ENCODE measurements at regions not wholly inside any gene's neighbourhood (a gene's known extent, or its start where the extent isn't known, plus 50 kb on each side); places are given as distances from the start of the nearest gene placed in this dataset.

- TF ChIP-seq, protein P1, sequence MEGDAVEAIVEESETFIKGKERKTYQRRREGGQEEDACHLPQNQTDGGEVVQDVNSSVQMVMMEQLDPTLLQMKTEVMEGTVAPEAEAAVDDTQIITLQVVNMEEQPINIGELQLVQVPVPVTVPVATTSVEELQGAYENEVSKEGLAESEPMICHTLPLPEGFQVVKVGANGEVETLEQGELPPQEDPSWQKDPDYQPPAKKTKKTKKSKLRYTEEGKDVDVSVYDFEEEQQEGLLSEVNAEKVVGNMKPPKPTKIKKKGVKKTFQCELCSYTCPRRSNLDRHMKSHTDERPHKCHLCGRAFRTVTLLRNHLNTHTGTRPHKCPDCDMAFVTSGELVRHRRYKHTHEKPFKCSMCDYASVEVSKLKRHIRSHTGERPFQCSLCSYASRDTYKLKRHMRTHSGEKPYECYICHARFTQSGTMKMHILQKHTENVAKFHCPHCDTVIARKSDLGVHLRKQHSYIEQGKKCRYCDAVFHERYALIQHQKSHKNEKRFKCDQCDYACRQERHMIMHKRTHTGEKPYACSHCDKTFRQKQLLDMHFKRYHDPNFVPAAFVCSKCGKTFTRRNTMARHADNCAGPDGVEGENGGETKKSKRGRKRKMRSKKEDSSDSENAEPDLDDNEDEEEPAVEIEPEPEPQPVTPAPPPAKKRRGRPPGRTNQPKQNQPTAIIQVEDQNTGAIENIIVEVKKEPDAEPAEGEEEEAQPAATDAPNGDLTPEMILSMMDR (IDR thresholded peaks at IDR 0.05; ENCODE audit: control extremely low read depth, extremely low read depth, low read depth, missing control alignments) = no peak
- ChIA-PET CTCF (interaction anchor here (1.0 kb wide), 1 partner anchor 57 kb away, joined by 3 read pairs; no protein-coding TSS in a partner anchor), POLR2A (no interaction called here)
- DNase-seq (ENCODE audit: extremely low spot score) = no peak
These were observed 384.5 kb upstream of the ARID1B start for GRCh38 chr6:156392648-156393047.

DNA sequence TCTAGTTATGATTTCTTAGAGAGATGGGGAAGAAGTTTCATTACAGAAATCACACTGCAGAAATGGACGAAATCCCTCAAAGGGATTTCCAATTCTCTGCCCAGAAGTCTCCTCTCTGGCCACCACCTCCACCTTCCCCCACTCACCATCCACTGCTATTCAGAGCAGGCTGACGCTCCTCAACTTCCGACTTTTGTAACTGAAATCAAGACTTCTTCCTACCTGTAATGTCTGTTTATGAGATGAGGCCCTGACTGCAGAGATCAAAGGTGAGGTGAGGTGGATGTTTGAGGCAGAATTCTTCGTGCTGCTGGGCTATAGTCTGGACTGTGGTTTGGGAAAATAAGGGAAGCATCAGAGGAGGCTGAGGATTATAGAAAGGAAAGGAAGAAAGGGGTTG, 385.2 kb upstream of the ARID1B start:
- ChIA-PET CTCF (interaction anchor here (1.0 kb wide), 1 partner anchor 56 kb away, joined by 3 read pairs; no protein-coding TSS in a partner anchor), POLR2A (no interaction called here)
- TF ChIP-seq, protein P1 (IDR thresholded peaks at IDR 0.05; ENCODE audit: control extremely low read depth, extremely low read depth, low read depth, missing control alignments) = no peak
- DNase-seq (ENCODE audit: extremely low spot score) = no peak

GRCh38 chr6:156391061-156391672, 386.0 kb upstream of the ARID1B start:
- TF ChIP-seq, protein P1 (IDR thresholded peaks at IDR 0.05; ENCODE audit: control extremely low read depth, extremely low read depth, low read depth, missing control alignments) = no peak
- ChIA-PET POLR2A (no interaction called here), CTCF (no interaction called here)
- DNase-seq (ENCODE audit: extremely low spot score) = no peak

- ChIA-PET POLR2A (no interaction called here), CTCF (interaction anchor here (1.0 kb wide), 1 partner anchor 14 kb away, joined by 3 read pairs; no protein-coding TSS in a partner anchor)
- no peak for DNase-seq (ENCODE audit: extremely low spot score)
- TF ChIP-seq, protein P1 (IDR thresholded peaks at IDR 0.05; ENCODE audit: control extremely low read depth, extremely low read depth, low read depth, missing control alignments) = no peak
These were observed 386.6 kb upstream of the ARID1B start for GRCh38 chr6:156390621-156391020.

- DNase-seq (ENCODE audit: extremely low spot score) = no peak
- CTCF ChIA-PET = no interaction called here
- POLR2A ChIA-PET = no interaction called here
- TF ChIP-seq, protein P1 (IDR thresholded peaks at IDR 0.05; ENCODE audit: control extremely low read depth, extremely low read depth, low read depth, missing control alignments) = no peak
These were observed 387.9 kb upstream of the ARID1B start for GRCh38 chr6:156389296-156389695.

GRCh38 chr6:156387472-156387871, 389.7 kb upstream of the ARID1B start:
- DNase-seq (ENCODE audit: extremely low spot score) = no peak
- TF ChIP-seq, protein P1 (IDR thresholded peaks at IDR 0.05; ENCODE audit: control extremely low read depth, extremely low read depth, low read depth, missing control alignments) = no peak
- POLR2A ChIA-PET = no interaction called here
- CTCF ChIA-PET = interaction anchor here (1.6 kb wide), 1 partner anchor 17 kb away, joined by 4 read pairs; no protein-coding TSS in a partner anchor

All from GM10248 (cell line).